Bronchial epithelial cell (primary cell): ENCODE measurements at regions not wholly inside any gene's neighbourhood (a gene's known extent, or its start where the extent isn't known, plus 50 kb on each side); places are given as distances from the start of the nearest gene placed in this dataset.

Experiments used
- DNase-seq: peaks from one replicate; pipeline ENCODE4 v3.0.0-alpha.2; 2010; ENCODE audit warnings: low read depth
- FAIRE-seq: peaks from 2 replicates; lab custom pipeline; 2011; peaks lifted over from hg19 to GRCh38; lab: Jason Lieb, UNC
- H3K27me3 ChIP-seq: 2 replicates; pipeline ENCODE4 v1.5.1; 2011; ENCODE audit warnings: low read length; ENCODE audit not compliant: control insufficient read depth, insufficient read depth
- H3K36me3 ChIP-seq: 2 replicates; pipeline ENCODE4 v1.5.1; 2011; ENCODE audit warnings: low read length; ENCODE audit not compliant: control insufficient read depth, insufficient read depth
- H3K4me3 ChIP-seq: 2 replicates; pipeline ENCODE4 v1.5.1; 2011; ENCODE audit warnings: mild to moderate bottlenecking, low read depth, low read length, control low read depth
- TF ChIP-seq, protein P1 (sequence below): IDR thresholded peaks from 2 replicates; pipeline ENCODE4 v1.5.1; 2011; ENCODE audit warnings: mild to moderate bottlenecking, moderate library complexity, low read length, control low read depth, inconsistent platforms; ENCODE audit not compliant: insufficient read depth, severe bottlenecking

DNA sequence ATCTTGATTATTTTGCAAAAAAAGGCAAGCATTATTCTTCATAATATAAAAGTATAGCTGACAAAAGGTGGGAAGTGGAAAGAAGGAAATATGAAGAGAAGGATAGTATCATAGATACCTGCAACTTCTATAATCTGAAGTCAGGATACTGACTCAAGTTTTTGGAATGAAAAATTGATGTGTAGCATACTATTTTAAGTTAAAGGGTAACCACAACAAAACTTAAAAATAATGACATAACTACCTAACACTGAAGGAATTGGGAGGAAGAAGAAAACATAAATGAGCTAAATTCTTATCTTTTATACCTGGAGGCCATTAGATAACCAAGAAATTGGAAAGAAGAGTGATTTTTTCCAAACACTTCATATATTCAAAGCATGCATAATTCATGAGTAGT is 51.8 kb upstream of the TLE1 start:
- no peak for FAIRE-seq
- H3K4me3 ChIP-seq = no peak overlapping the region
- TF ChIP-seq, protein P1, sequence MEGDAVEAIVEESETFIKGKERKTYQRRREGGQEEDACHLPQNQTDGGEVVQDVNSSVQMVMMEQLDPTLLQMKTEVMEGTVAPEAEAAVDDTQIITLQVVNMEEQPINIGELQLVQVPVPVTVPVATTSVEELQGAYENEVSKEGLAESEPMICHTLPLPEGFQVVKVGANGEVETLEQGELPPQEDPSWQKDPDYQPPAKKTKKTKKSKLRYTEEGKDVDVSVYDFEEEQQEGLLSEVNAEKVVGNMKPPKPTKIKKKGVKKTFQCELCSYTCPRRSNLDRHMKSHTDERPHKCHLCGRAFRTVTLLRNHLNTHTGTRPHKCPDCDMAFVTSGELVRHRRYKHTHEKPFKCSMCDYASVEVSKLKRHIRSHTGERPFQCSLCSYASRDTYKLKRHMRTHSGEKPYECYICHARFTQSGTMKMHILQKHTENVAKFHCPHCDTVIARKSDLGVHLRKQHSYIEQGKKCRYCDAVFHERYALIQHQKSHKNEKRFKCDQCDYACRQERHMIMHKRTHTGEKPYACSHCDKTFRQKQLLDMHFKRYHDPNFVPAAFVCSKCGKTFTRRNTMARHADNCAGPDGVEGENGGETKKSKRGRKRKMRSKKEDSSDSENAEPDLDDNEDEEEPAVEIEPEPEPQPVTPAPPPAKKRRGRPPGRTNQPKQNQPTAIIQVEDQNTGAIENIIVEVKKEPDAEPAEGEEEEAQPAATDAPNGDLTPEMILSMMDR = no peak
- H3K36me3 ChIP-seq = no peaks in the 10 kb centered on the region
- H3K27me3 ChIP-seq = no peaks in the 10 kb centered on the region
- peak; percentile 59 for DNase-seq

DNA sequence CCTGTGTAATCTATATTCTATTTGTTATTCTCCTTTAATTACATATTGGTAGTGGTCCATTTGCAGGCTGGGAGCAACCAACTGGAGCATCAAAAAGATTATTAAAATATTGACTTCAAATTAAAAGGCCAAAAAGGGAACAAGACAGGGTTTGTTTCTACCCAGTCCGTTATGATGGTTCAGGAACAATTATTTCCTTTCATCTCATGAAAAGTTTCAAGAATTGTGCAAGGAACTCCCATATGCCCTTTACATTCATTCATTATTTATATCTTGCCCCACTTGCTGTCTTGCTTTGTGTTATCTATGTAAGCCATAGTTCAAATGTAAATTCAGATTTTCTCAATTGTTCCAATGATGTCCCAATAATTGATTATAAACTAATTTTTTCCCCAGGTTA is 58.7 kb upstream of the TLE1 start:
- FAIRE-seq (no peak), DNase-seq (no peak)
- Histone ChIP-seq H3K36me3 (no peaks in the 10 kb centered on the region), H3K27me3 (no peaks in the 10 kb centered on the region), H3K4me3 (no peak overlapping the region)
- TF ChIP-seq, protein P1 = no peak

DNA sequence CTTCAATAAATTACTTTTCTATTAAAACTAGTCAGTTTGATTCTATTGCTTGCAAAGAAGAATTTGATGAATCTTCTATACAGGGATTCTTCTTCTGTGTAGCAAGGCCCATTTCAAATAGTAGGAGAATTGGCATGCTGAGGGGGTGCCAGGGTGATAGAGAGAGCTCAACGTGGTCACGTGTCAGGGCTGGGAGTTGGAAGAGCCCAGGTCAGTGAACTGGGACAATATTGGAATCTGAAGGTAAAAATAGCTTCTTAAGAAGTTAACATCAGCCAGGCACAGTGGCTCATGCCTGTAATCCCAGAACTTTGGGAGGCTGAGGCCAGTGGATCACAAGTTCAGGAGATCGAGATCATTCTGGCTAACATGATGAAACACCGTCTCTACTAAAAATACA is 64.1 kb upstream of the TLE1 start:
- no peak overlapping the region for H3K4me3 ChIP-seq
- H3K27me3 ChIP-seq = no peaks in the 10 kb centered on the region
- H3K36me3 ChIP-seq = no peaks in the 10 kb centered on the region
- DNase-seq = no peak
- TF ChIP-seq, protein P1 = no peak
- no peak for FAIRE-seq

DNA sequence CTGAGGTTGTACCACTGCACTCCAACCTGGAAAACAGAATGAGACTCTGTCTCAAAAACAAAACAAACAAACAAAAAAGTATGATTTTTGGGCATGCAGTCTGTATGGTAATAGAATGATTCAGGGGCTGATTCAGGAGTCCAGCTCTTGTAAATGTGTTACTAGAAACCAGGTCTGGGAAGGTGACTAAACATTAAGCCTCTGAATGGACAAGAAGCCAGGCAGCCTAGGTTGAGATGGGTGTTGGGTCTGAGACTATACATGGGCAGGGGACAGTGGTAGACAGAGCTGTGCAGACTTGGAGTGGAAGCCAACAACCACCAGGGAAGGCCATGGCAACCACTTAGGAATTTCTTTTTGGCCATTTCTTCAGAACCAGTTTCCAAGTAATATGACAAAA is 64.9 kb upstream of the TLE1 start:
- H3K36me3 ChIP-seq = no peaks in the 10 kb centered on the region
- no peak overlapping the region for H3K4me3 ChIP-seq
- TF ChIP-seq, protein P1 = no peak
- FAIRE-seq = no peak
- H3K27me3 ChIP-seq = no peaks in the 10 kb centered on the region
- peak; percentile 28 for DNase-seq

DNA sequence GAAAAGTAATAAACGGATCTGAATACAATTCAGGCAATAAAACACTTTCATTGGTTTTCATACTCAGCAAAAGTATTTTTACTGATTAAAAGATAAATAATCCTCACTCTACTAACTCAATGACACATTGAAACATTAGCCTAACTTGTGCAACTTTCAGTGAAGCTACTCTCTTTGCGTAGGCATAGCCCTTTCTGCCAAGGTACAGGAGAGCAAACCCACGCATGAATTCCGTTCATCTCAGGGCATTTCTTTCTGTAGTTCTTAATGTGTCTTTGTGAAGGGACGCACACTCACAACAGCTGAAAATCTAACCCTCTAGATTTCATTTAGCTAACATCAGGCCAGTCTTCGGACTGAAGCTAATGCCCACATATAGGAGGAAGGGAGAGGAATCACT is 66.4 kb upstream of the TLE1 start:
- DNase-seq (no peak), FAIRE-seq (no peak)
- TF ChIP-seq, protein P1 = no peak
- no peaks in the 10 kb centered on the region for H3K27me3 ChIP-seq
- no peak overlapping the region for H3K4me3 ChIP-seq
- no peaks in the 10 kb centered on the region for H3K36me3 ChIP-seq

DNA sequence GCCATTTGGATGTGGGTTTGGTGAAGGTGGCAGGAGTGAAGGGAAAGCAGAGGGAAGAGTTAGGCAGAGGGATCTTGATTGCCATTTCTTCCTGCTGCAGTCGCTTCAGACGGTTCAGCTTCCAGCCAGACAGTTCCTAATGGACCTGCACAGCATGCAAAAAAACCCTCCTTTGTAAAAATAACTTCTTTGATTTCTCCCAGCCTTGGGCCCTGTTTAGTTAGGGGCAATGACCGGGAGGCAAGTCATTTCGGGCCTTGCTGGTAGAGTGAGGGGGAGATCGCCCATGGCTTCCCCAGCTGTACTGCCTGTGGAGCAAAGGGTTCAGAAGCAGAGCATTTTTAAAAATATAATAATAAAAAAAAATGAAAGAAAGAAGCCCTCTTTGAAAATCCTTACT is 67.2 kb upstream of the TLE1 start:
- Histone ChIP-seq H3K36me3 (no peaks in the 10 kb centered on the region), H3K4me3 (no peak overlapping the region), H3K27me3 (no peaks in the 10 kb centered on the region)
- FAIRE-seq = no peak
- TF ChIP-seq, protein P1 = no peak
- no peak for DNase-seq
